ENCODE measurements at regions not wholly inside any gene's neighbourhood (a gene's known extent, or its start where the extent isn't known, plus 50 kb on each side); places are given as distances from the start of the nearest gene placed in this dataset.

DNA sequence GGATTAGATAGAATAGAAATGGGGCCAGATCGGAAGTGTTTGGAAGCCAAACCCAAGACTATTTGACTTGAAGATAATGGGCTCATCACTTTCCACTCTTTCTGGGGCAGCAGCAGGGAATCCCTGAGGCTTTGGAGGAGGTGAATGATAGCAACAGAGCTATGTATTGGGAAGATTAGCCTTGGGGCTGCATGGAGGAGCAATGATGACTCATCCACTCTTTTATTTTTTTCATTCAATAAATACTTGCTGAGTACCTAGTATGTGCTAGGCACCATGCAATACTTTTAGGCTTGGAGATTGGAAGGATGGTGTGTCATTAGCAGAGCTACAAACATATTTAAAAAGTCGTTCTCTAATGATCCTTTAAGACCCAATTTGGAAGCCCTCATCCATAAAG, 166.9 kb upstream of the FOXD3 start:
- TF ChIP-seq EZH2 (IDR thresholded peaks at IDR 0.05; ENCODE audit: low read depth): no peak
- TF ChIP-seq, protein P1, sequence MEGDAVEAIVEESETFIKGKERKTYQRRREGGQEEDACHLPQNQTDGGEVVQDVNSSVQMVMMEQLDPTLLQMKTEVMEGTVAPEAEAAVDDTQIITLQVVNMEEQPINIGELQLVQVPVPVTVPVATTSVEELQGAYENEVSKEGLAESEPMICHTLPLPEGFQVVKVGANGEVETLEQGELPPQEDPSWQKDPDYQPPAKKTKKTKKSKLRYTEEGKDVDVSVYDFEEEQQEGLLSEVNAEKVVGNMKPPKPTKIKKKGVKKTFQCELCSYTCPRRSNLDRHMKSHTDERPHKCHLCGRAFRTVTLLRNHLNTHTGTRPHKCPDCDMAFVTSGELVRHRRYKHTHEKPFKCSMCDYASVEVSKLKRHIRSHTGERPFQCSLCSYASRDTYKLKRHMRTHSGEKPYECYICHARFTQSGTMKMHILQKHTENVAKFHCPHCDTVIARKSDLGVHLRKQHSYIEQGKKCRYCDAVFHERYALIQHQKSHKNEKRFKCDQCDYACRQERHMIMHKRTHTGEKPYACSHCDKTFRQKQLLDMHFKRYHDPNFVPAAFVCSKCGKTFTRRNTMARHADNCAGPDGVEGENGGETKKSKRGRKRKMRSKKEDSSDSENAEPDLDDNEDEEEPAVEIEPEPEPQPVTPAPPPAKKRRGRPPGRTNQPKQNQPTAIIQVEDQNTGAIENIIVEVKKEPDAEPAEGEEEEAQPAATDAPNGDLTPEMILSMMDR (conservative IDR thresholded peaks at IDR 0.05): no peak
